H1 (cell line): ENCODE measurements at regions not wholly inside any gene's neighbourhood (a gene's known extent, or its start where the extent isn't known, plus 50 kb on each side); places are given as distances from the start of the nearest gene placed in this dataset.

Experiments used
- CTCF ChIA-PET: fragments of 300-600 bp; sonication (Branson Sonifier 250); formaldehyde crosslinking; loops from one replicate; lab custom pipeline; 2021; ENCODE audit not compliant: partially characterized antibody; lab: Charles Lee
- POLR2A ChIA-PET: fragments of 300-600 bp; sonication (Branson Sonifier 250); formaldehyde crosslinking; loops from one replicate; lab custom pipeline; 2021; ENCODE audit warnings: inconsistent platforms; ENCODE audit not compliant: partially characterized antibody; lab: Charles Lee
- DNase-seq, 2 experiments: peaks; one replicate each; pipeline versions ENCODE4 v3.0.0 to v3.0.0-alpha.2; 2010 to 2022; ENCODE audit warnings: low spot score in 2 of 2, low read depth in 1 of 2, mixed read lengths in 1 of 2
- FAIRE-seq: peaks from 2 replicates; lab custom pipeline; 2011; peaks lifted over from hg19 to GRCh38; lab: Jason Lieb, UNC
- H2AFZ ChIP-seq: 2 replicates; pipeline ENCODE4 v1.8.1; 2012; ENCODE audit warnings: low read length, inconsistent platforms
- H2AK5ac ChIP-seq: 2 replicates; pipeline ENCODE4 v1.6.1; 2013; ENCODE audit warnings: low read depth, low read length
- H2BK120ac ChIP-seq: replicated peaks from 2 replicates; pipeline ENCODE3; 2013; ENCODE audit warnings: low read depth, low read length, inconsistent platforms
- H2BK12ac ChIP-seq: 2 replicates; pipeline ENCODE4 v1.6.1; 2013; ENCODE audit warnings: low read depth, low read length
- H2BK15ac ChIP-seq: 2 replicates; pipeline ENCODE4 v1.6.1; 2013; ENCODE audit warnings: low read length
- H2BK20ac ChIP-seq: 2 replicates; pipeline ENCODE4 v1.6.1; 2013; ENCODE audit warnings: low read length
- H2BK5ac ChIP-seq: 2 replicates; pipeline ENCODE4 v1.6.1; 2013; ENCODE audit warnings: low read depth, low read length
- H3K14ac ChIP-seq: 2 replicates; pipeline ENCODE4 v1.6.1; 2013; ENCODE audit warnings: inconsistent platforms; ENCODE audit not compliant: insufficient read length
- H3K18ac ChIP-seq: 2 replicates; pipeline ENCODE4 v1.6.1; 2013; ENCODE audit warnings: low read length; ENCODE audit errors: extremely low read depth
- H3K23ac ChIP-seq: 2 replicates; pipeline ENCODE4 v1.6.1; 2013; ENCODE audit warnings: inconsistent platforms; ENCODE audit not compliant: insufficient read length
- H3K23me2 ChIP-seq: 2 replicates; pipeline ENCODE4 v1.6.1; 2013; ENCODE audit warnings: low read depth, low read length
- H3K27ac ChIP-seq: 2 replicates; pipeline ENCODE4 v1.6.1; 2011; ENCODE audit warnings: low read depth, low read length, inconsistent platforms
- H3K27me3 ChIP-seq, 4 experiments: replicated peaks in 1 of 4; 1 replicate in 1 of 4; 2 replicates in 3 of 4; pipeline versions ENCODE4 v1.6.1 to v1.8.1; 2011 to 2013; ENCODE audit warnings: low read length in 3 of 4, mild to moderate bottlenecking in 3 of 4, inconsistent platforms in 2 of 4, mixed read lengths in 2 of 4, moderate library complexity in 1 of 4; ENCODE audit not compliant: control insufficient read depth in 3 of 4, insufficient read depth in 3 of 4; ENCODE audit errors: extremely low read depth in 1 of 4
- H3K36me3 ChIP-seq, 4 experiments: 2 replicates each; pipeline versions ENCODE4 v1.6.1 to v1.8.1; 2011 to 2013; ENCODE audit warnings: mild to moderate bottlenecking in 4 of 4, low read length in 3 of 4, moderate library complexity in 2 of 4, control low read depth in 1 of 4, inconsistent platforms in 1 of 4; ENCODE audit not compliant: insufficient read depth in 4 of 4, control insufficient read depth in 2 of 4
- H3K4ac ChIP-seq: replicated peaks from 2 replicates; pipeline ENCODE3; 2013; ENCODE audit warnings: low read length, low read depth, mixed read lengths, inconsistent platforms; ENCODE audit not compliant: insufficient read length
- H3K4me1 ChIP-seq, 4 experiments: replicated peaks in 1 of 4; 1 replicate in 1 of 4; 2 replicates in 3 of 4; pipeline versions ENCODE4 v1.6.1 to v1.8.1; 2011 to 2013; ENCODE audit warnings: low read length in 3 of 4, inconsistent platforms in 2 of 4, mixed read lengths in 1 of 4; ENCODE audit not compliant: insufficient read depth in 4 of 4, control insufficient read depth in 3 of 4
- H3K4me2 ChIP-seq, 2 experiments: 2 replicates each; pipeline versions ENCODE4 v1.6.1 to v1.8.1; 2011 to 2013; ENCODE audit warnings: low read depth in 2 of 2, low read length in 2 of 2, control low read depth in 1 of 2, inconsistent platforms in 1 of 2, mild to moderate bottlenecking in 1 of 2; ENCODE audit not compliant: insufficient read depth in 1 of 2
- H3K4me3 ChIP-seq, 4 experiments: fragments of 200-600, 300-600 bp in 1 of 4; sonication (generic), shearing (Covaris generic), sonication (Bioruptor Twin) in 1 of 4; 2 replicates each; pipeline versions ENCODE4 v1.5.1 to v1.8.1; 2011 to 2016; ENCODE audit warnings: low read length in 4 of 4, low read depth in 3 of 4, control low read depth in 2 of 4, inconsistent platforms in 2 of 4, mild to moderate bottlenecking in 2 of 4, mixed read lengths in 1 of 4, moderate library complexity in 1 of 4; ENCODE audit not compliant: insufficient read depth in 2 of 4; ENCODE audit errors: extremely low read depth in 1 of 4
- H3K56ac ChIP-seq: replicated peaks from 2 replicates; pipeline ENCODE3; 2013; ENCODE audit warnings: low read depth, mild to moderate bottlenecking, mixed read lengths, low read length, inconsistent platforms; ENCODE audit not compliant: insufficient read length
- H3K79me1 ChIP-seq: 2 replicates; pipeline ENCODE4 v1.6.1; 2013; ENCODE audit warnings: low read depth, low read length, control low read depth
- H3K79me2 ChIP-seq, 2 experiments: 2 replicates each; pipeline versions ENCODE4 v1.6.1 to v1.8.1; 2012 to 2013; ENCODE audit warnings: low read length in 2 of 2, mild to moderate bottlenecking in 2 of 2, inconsistent platforms in 1 of 2; ENCODE audit not compliant: insufficient read depth in 2 of 2, control insufficient read depth in 1 of 2
- H3K9ac ChIP-seq, 4 experiments: replicated peaks in 1 of 4; 1 replicate in 1 of 4; 2 replicates in 3 of 4; pipeline versions ENCODE4 v1.6.1 to v1.8.1; 2011 to 2013; ENCODE audit warnings: low read depth in 3 of 4, low read length in 3 of 4, control low read depth in 2 of 4, mild to moderate bottlenecking in 2 of 4, moderate library complexity in 2 of 4, inconsistent platforms in 1 of 4; ENCODE audit errors: extremely low read depth in 1 of 4
- H3K9me3 ChIP-seq, 2 experiments: 2 replicates each; pipeline versions ENCODE4 v1.6.1 to v1.8.1; 2012 to 2013; ENCODE audit warnings: mild to moderate bottlenecking in 2 of 2, moderate library complexity in 2 of 2, control low read depth in 1 of 2, inconsistent platforms in 1 of 2, low read depth in 1 of 2, low read length in 1 of 2, mixed read lengths in 1 of 2; ENCODE audit not compliant: insufficient read depth in 2 of 2
- H4K20me1 ChIP-seq, 2 experiments: replicated peaks in 1 of 2; 2 replicates each; pipeline versions ENCODE3 to v1.8.1; 2011 to 2013; ENCODE audit warnings: inconsistent platforms in 2 of 2, low read length in 2 of 2, mild to moderate bottlenecking in 1 of 2; ENCODE audit not compliant: insufficient read depth in 2 of 2, control insufficient read depth in 1 of 2
- H4K5ac ChIP-seq: 2 replicates; pipeline ENCODE4 v1.6.1; 2013; ENCODE audit warnings: low read length, low read depth, mixed read lengths, inconsistent platforms; ENCODE audit not compliant: insufficient read length
- H4K8ac ChIP-seq: 2 replicates; pipeline ENCODE4 v1.8.0; 2013; ENCODE audit warnings: mild to moderate bottlenecking, moderate library complexity, low read length, inconsistent platforms; ENCODE audit not compliant: insufficient read depth; ENCODE audit errors: extremely low read depth
- H4K91ac ChIP-seq: replicated peaks from 2 replicates; pipeline ENCODE3; 2013; ENCODE audit warnings: low read length, mixed read lengths, inconsistent platforms; ENCODE audit not compliant: insufficient read length
- GTF2F1 ChIP-seq: IDR thresholded peaks from 2 replicates; pipeline ENCODE4 v1.6.1; 2012; ENCODE audit warnings: low read depth, low read length, improper control_type of control experiment, borderline replicate concordance
- HDAC2 ChIP-seq, 2 experiments: fragments of 300-600 bp in 1 of 2; sonication (generic) in 1 of 2; IDR thresholded peaks; 2 replicates each; pipeline ENCODE4 v1.6.1; 2011 to 2012; ENCODE audit warnings: low read depth in 2 of 2, low read length in 2 of 2, mild to moderate bottlenecking in 2 of 2, moderate library complexity in 2 of 2, borderline replicate concordance in 1 of 2, inconsistent platforms in 1 of 2
- JUN ChIP-seq: IDR thresholded peaks from 2 replicates; pipeline ENCODE4 v1.6.1; 2011; ENCODE audit warnings: low read depth, mild to moderate bottlenecking, improper control_type of control experiment, low read length
- RFX5 ChIP-seq: IDR thresholded peaks from 2 replicates; pipeline ENCODE4 v1.6.1; 2011; ENCODE audit warnings: low read depth, low read length, improper control_type of control experiment, borderline replicate concordance
- SIX5 ChIP-seq: IDR thresholded peaks from 2 replicates; pipeline ENCODE4 v1.6.1; 2011; ENCODE audit warnings: mild to moderate bottlenecking, low read depth, low read length
- WGBS, 2 experiments: shearing (Covaris generic) in 1 of 2; methylation state at CpG; one replicate each; pipeline versions ENCODE4 v1.1.6 to v1.1.7; 2013 to 2015; ENCODE audit warnings: low lambda C conversion rate in 2 of 2, mixed read lengths in 2 of 2, inconsistent platforms in 1 of 2, low coverage in 1 of 2, missing lambda C conversion rate in 1 of 2; ENCODE audit not compliant: insufficient replicate concordance in 2 of 2, insufficient coverage in 1 of 2, insufficient read length in 1 of 2; ENCODE audit errors: extremely low coverage in 1 of 2, missing lambda C conversion rate in 1 of 2; 5-methylcytosine and 5-hydroxymethylcytosine counted together

- no peak overlapping the region for H3K56ac ChIP-seq
- H3K23me2 ChIP-seq, result no peaks in the 10 kb centered on the region
- no peak overlapping the region for H4K5ac ChIP-seq
- no peaks in the 10 kb centered on the region for H3K36me3 ChIP-seq
- no peak overlapping the region for H2AK5ac ChIP-seq
- H3K4me3 ChIP-seq, result no peak overlapping the region
- no peak overlapping the region for H2BK12ac ChIP-seq
- no peaks in the 10 kb centered on the region for H3K27me3 ChIP-seq
- H3K18ac ChIP-seq, result no peak overlapping the region
- H3K79me2 ChIP-seq, result no peaks in the 10 kb centered on the region
- H3K4me1 ChIP-seq, result no peaks in the 10 kb centered on the region
- no peak overlapping the region for H2BK5ac ChIP-seq
- no peak overlapping the region for H3K4ac ChIP-seq
- FAIRE-seq (no peak), DNase-seq (no peak)
- ChIA-PET CTCF (no interaction called here), POLR2A (no interaction called here)
- H2BK120ac ChIP-seq, result no peak overlapping the region
- peaks cover 2 to 28% of the 10 kb centered on the region in 2 experiments; a peak in 2 of 4 replicates for H3K9me3 ChIP-seq
- H3K79me1 ChIP-seq, result no peaks in the 10 kb centered on the region
- H4K8ac ChIP-seq, result no peak overlapping the region
- H2BK15ac ChIP-seq, result no peak overlapping the region
- no peak overlapping the region for H2AFZ ChIP-seq
- H4K91ac ChIP-seq, result no peak overlapping the region
- no peak overlapping the region for H2BK20ac ChIP-seq
- no peak overlapping the region for H3K14ac ChIP-seq
- H4K20me1 ChIP-seq, result no peaks in the 10 kb centered on the region
- H3K9ac ChIP-seq, result no peak overlapping the region
- H3K4me2 ChIP-seq, result no peak overlapping the region
- WGBS, 2 experiments, result 39% methylated on average over 2 of the region's 2 CpGs; no CpG with 5 or more reads in 1 of the 2 experiments
- no peak overlapping the region for H3K23ac ChIP-seq
- H3K27ac ChIP-seq, result no peak overlapping the region
- no peak for TF ChIP-seq RFX5
- no peak for TF ChIP-seq HDAC2 (IDR thresholded peaks at IDR 0.05; ENCODE audit: borderline replicate concordance in 1 of 2, low read depth in 2 of 2, low read length in 2 of 2)
- no peak for TF ChIP-seq GTF2F1
- no peak for TF ChIP-seq SIX5
- no peak for TF ChIP-seq JUN
Observed at GRCh38 chrX:121216641-121217374, 169.4 kb downstream of the GLUD2 start.
